ENCODE measurements at regions not wholly inside any gene's neighbourhood (a gene's known extent, or its start where the extent isn't known, plus 50 kb on each side); places are given as distances from the start of the nearest gene placed in this dataset.

GRCh38 chr4:41799126-41799525, 50.6 kb upstream of the PHOX2B start:
- TF ChIP-seq CTCF (IDR thresholded peaks at IDR 0.05) (no peak), POLR2A (IDR thresholded peaks at IDR 0.05) (no peak)
